Sigmoid colon (tissue), 6 donors: ENCODE measurements at regions not wholly inside any gene's neighbourhood (a gene's known extent, or its start where the extent isn't known, plus 50 kb on each side); places are given as distances from the start of the nearest gene placed in this dataset.

Experiments used
- DNase-seq: peaks from one replicate; pipeline ENCODE4 v3.0.0-alpha.2; 2019
- H3K27ac ChIP-seq, 4 donors: fragments of 200-600 bp; sonication (generic); one replicate each; pipeline ENCODE4 v1.5.1; 2016 to 2019; ENCODE audit warnings: mild to moderate bottlenecking in 1 of 4
- H3K27me3 ChIP-seq, 3 donors: fragments of 200-600 bp; sonication (generic); one replicate each; pipeline ENCODE4 v1.5.1; 2019; ENCODE audit warnings: mild to moderate bottlenecking in 1 of 3
- H3K36me3 ChIP-seq, 4 donors: fragments of 200-600 bp; sonication (generic); one replicate each; pipeline ENCODE4 v1.5.1; 2016 to 2019
- H3K4me1 ChIP-seq, 4 donors: fragments of 200-600 bp; sonication (generic); one replicate each; pipeline ENCODE4 v1.5.1; 2017 to 2019
- H3K4me3 ChIP-seq, 4 donors: fragments of 200-600 bp; sonication (generic); one replicate each; pipeline ENCODE4 v1.5.1; 2017 to 2019; ENCODE audit warnings: mild to moderate bottlenecking in 2 of 4, moderate library complexity in 1 of 4
- H3K9me3 ChIP-seq, 4 donors: fragments of 200-600 bp in 3 of 4; sonication (generic) in 3 of 4; one replicate each; pipeline versions ENCODE4 v1.5.1 to v1.6.1; 2013 to 2019
- CTCF ChIP-seq, 4 experiments: fragments of 450-650 bp in 3 of 4; fragments of 200-600 bp in 1 of 4; IDR thresholded peaks; one replicate each; pipeline ENCODE4 v1.5.1; 2016 to 2019; ENCODE audit warnings: antibody characterized with exemption in 4 of 4, mild to moderate bottlenecking in 3 of 4, moderate library complexity in 2 of 4
- EP300 ChIP-seq, 4 donors: sonication (generic); formaldehyde crosslinking; IDR thresholded peaks; one replicate each; pipeline ENCODE4 v1.6.1; 2017; ENCODE audit warnings: antibody characterized with exemption in 4 of 4
- POLR2A ChIP-seq, 2 donors: fragments of 450-650 bp; IDR thresholded peaks; one replicate each; pipeline ENCODE4 v1.6.1; 2016; ENCODE audit warnings: antibody characterized with exemption in 2 of 2, mild to moderate bottlenecking in 2 of 2, moderate library complexity in 2 of 2
- POLR2AphosphoS5 ChIP-seq, 4 donors: sonication (generic); formaldehyde crosslinking; IDR thresholded peaks; one replicate each; pipeline ENCODE4 v1.6.1; 2017; ENCODE audit warnings: antibody characterized with exemption in 4 of 4
- WGBS, 2 donors: extraction: QIAGEN DNeasy Blood & Tissue Kit; methylation state at CpG; one replicate each; pipeline ENCODE4 v1.1.7; 2013; 5-methylcytosine and 5-hydroxymethylcytosine counted together
- intact Hi-C: fragments of 100-400 bp; cut with DNase I; formaldehyde crosslinking; loops from one replicate; pipeline ENCODE4 v1.15.1; 2023
- donor health status: healthy with polysubstance abuse.
- donor health status: healthy.

DNA sequence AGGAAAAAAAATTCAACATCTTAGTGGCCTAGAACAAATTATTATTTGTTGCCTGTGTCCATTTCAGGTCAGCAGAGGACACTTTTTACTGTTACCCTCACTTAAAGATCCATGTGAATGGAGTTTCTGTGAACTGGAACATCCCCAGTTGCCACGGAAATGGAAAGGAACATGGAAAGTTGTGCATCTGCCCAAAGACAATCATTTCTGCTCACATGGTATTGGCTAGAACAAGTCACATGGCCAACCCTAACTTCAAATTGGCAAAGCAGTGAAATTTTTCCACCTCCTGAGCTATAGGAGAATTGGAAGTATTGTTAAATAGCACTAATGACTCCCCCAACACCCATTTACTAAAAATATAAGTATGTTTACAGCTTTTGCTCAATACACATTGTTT, 71.2 kb upstream of the CCBE1 start:
- no peak for TF ChIP-seq EP300 (IDR thresholded peaks at IDR 0.05)
- TF ChIP-seq POLR2A (IDR thresholded peaks at IDR 0.05) = no peak
- no peak for TF ChIP-seq POLR2AphosphoS5 (IDR thresholded peaks at IDR 0.05)
- no peak for TF ChIP-seq CTCF (IDR thresholded peaks at IDR 0.05)
- Histone ChIP-seq H3K4me1 (no peaks in the 10 kb centered on the region), H3K36me3 (no peaks in the 10 kb centered on the region), H3K9me3 (peaks cover 0 to 3% (median 0%) of the 10 kb centered on the region in 4 donors), H3K27me3 (no peaks in the 10 kb centered on the region), H3K4me3 (no peak overlapping the region), H3K27ac (no peak overlapping the region)
- WGBS, 2 donors = 71 to 78% methylated on average over 1 of the region's 1 CpG
- no peak for DNase-seq
- intact Hi-C loops = no loop called here

DNA sequence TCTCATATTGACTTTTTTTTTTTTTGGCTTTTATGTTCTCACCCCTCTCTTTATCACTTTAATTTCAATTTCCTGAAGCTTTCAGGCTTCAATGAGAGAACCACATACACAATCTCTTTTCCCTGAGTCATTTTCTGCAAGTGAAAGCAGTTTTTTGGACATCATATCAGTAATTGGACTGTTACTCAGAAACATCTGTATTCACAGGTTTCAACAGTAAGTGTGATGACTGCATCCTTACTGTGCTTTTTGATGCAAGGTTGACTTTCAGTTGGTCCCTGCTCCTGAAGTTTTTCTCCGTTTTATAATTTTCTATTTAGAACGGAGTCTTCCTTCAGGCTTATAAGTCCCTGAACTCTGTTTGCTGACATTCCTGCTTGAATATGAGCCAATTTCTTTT, 70.5 kb upstream of the CCBE1 start:
- TF ChIP-seq POLR2AphosphoS5 (IDR thresholded peaks at IDR 0.05) = no peak
- no peak for TF ChIP-seq EP300 (IDR thresholded peaks at IDR 0.05)
- TF ChIP-seq POLR2A (IDR thresholded peaks at IDR 0.05) = no peak
- TF ChIP-seq CTCF (IDR thresholded peaks at IDR 0.05) = no peak
- 89 to 91% methylated on average over 2 of the region's 2 CpGs for WGBS, 2 donors
- intact Hi-C loops = no loop called here

GRCh38 chr18:59765343-59765742, 68.1 kb upstream of the CCBE1 start:
- Histone ChIP-seq H3K9me3 (peaks cover 0 to 3% (median 0%) of the 10 kb centered on the region in 4 donors), H3K27ac (no peak overlapping the region), H3K4me3 (no peak overlapping the region), H3K27me3 (no peaks in the 10 kb centered on the region), H3K36me3 (no peaks in the 10 kb centered on the region), H3K4me1 (no peaks in the 10 kb centered on the region)
- no peak for DNase-seq
- WGBS, 2 donors = 87 to 92% methylated on average over 4 of the region's 4 CpGs
- no peak for TF ChIP-seq POLR2A (IDR thresholded peaks at IDR 0.05)
- TF ChIP-seq EP300 (IDR thresholded peaks at IDR 0.05) = no peak
- no peak for TF ChIP-seq CTCF (IDR thresholded peaks at IDR 0.05)
- TF ChIP-seq POLR2AphosphoS5 (IDR thresholded peaks at IDR 0.05) = no peak
- intact Hi-C loops = no loop called here

More for the DNA sequence above, 70.5 kb upstream of the CCBE1 start:
- DNase-seq = no peak
- H3K9me3 ChIP-seq = peaks cover 0 to 3% (median 0%) of the 10 kb centered on the region in 4 donors
- H3K4me3 ChIP-seq = no peak overlapping the region
- no peaks in the 10 kb centered on the region for H3K36me3 ChIP-seq
- no peaks in the 10 kb centered on the region for H3K4me1 ChIP-seq
- no peaks in the 10 kb centered on the region for H3K27me3 ChIP-seq
- no peak overlapping the region for H3K27ac ChIP-seq

DNA sequence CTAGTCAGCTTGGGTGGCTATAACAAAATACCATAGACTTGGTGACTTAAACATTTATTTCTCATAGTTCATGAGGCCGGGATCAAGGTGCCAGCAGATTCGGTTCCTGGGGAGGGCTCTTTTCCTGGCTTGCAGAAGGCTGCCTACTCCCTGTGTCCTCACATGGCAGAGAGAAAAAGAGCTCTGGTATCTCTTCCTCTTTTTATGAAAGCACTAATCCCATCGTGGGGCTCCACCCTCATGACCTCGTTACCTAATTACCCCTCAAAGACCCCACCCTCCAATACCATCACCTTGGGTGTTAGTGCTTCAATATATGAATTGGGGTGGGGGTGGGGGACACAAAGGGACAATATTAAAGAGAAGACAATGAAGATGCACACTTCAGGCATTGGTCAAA, 67.1 kb upstream of the CCBE1 start:
- no peak for TF ChIP-seq CTCF (IDR thresholded peaks at IDR 0.05)
- no peak for TF ChIP-seq POLR2AphosphoS5 (IDR thresholded peaks at IDR 0.05)
- no peak for TF ChIP-seq POLR2A (IDR thresholded peaks at IDR 0.05)
- TF ChIP-seq EP300 (IDR thresholded peaks at IDR 0.05) = no peak
- no peaks in the 10 kb centered on the region for H3K4me1 ChIP-seq
- WGBS, 2 donors = 51 to 64% methylated on average over 4 of the region's 4 CpGs
- DNase-seq = no peak
- H3K36me3 ChIP-seq = no peaks in the 10 kb centered on the region
- H3K27me3 ChIP-seq = no peaks in the 10 kb centered on the region
- peaks cover 0 to 3% (median 0%) of the 10 kb centered on the region in 4 donors for H3K9me3 ChIP-seq
- H3K4me3 ChIP-seq = no peak overlapping the region
- intact Hi-C loops = no loop called here
- no peak overlapping the region for H3K27ac ChIP-seq

DNA sequence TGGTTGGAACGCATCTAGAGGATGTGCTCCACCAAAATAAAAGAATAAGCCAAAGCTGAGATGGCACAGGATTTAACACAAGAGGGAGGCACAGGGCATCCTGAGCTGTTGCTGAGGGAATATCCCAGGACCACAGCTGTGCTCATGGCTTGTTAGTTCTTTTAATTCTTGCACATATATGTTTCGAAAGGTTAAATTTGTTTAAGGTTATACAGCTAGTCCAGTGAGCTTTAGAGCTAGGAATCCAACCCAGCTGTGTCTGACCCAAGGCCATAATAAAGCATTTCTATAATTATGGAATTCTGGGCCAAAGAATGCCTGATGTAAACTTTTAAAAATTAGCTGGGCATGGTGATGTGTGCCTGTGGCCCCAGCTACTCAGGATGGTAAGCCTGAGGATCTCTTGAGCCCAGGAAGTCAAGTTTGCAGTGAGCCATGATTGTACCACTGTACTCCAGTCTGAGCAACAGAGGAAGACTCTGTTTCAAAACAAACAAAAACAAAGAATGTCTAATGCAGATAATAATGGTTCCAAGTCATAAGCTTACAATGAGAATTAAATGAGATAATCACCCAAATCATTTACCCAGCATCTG, 66.4 kb upstream of the CCBE1 start:
- WGBS, 2 donors = 86% methylated on average over 2 of the region's 2 CpGs
- intact Hi-C loops = no loop called here
- H3K4me1 ChIP-seq = no peaks in the 10 kb centered on the region

More for the DNA sequence above, 66.4 kb upstream of the CCBE1 start:
- Histone ChIP-seq H3K27me3 (no peaks in the 10 kb centered on the region), H3K4me3 (no peak overlapping the region), H3K36me3 (no peaks in the 10 kb centered on the region), H3K27ac (no peak overlapping the region), H3K9me3 (peaks cover 0 to 3% (median 0%) of the 10 kb centered on the region in 4 donors)
- TF ChIP-seq POLR2A (IDR thresholded peaks at IDR 0.05) (no peak), EP300 (IDR thresholded peaks at IDR 0.05) (no peak)
- DNase-seq = no peak
